ENCODE measurements at regions not wholly inside any gene's neighbourhood (a gene's known extent, or its start where the extent isn't known, plus 50 kb on each side); places are given as distances from the start of the nearest gene placed in this dataset.
A peak's percentile ranks its signal among the peaks of the same experiment; 100 is the strongest.

DNA sequence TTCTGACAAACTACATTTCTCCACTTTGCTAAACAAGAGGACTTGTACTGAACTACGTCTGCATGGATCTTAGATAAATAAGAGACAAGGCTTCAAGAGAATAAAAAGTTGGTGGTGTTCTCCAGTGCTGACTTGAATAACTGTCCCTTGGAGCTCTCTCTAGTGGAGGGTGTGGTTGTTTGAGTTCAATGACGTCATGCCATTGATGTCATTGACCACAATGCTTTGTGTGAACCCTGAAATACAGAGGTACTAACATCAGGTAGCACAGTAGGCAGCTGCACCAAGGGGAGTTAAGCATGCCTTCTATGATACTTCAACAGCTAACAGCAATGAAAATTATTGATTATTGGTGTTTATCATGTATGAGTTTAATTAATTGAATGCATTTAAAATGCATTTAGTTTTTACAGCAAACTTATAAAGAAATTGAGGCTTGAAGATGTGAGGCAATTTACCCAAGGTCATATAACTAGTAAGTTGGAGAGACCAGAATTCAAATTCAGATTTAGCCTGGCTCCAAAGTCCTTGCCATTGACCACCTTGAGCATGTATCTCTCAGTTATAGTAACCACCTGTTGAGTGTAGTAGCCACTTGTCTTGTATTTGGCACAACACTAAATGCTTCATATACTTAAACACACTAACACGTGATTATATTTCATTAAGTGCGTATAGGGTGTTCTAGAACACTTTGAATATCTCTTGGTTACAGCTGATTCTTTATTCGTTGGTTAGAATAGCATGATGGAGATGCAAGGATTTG is 126.0 kb upstream of the ANKRD28 start:
- TF ChIP-seq, protein P1, sequence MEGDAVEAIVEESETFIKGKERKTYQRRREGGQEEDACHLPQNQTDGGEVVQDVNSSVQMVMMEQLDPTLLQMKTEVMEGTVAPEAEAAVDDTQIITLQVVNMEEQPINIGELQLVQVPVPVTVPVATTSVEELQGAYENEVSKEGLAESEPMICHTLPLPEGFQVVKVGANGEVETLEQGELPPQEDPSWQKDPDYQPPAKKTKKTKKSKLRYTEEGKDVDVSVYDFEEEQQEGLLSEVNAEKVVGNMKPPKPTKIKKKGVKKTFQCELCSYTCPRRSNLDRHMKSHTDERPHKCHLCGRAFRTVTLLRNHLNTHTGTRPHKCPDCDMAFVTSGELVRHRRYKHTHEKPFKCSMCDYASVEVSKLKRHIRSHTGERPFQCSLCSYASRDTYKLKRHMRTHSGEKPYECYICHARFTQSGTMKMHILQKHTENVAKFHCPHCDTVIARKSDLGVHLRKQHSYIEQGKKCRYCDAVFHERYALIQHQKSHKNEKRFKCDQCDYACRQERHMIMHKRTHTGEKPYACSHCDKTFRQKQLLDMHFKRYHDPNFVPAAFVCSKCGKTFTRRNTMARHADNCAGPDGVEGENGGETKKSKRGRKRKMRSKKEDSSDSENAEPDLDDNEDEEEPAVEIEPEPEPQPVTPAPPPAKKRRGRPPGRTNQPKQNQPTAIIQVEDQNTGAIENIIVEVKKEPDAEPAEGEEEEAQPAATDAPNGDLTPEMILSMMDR (IDR thresholded peaks at IDR 0.05; ENCODE audit: extremely low read depth, insufficient read depth, missing control alignments): no peak
- in situ Hi-C loops (cut with MboI; ENCODE audit: low pct_unique_long_range_greater_than_20kb, low sequenced_read_pairs, unreplicated experiment): no loop called here
- peak; percentile 12 for DNase-seq (ENCODE audit: low spot score)

DNA sequence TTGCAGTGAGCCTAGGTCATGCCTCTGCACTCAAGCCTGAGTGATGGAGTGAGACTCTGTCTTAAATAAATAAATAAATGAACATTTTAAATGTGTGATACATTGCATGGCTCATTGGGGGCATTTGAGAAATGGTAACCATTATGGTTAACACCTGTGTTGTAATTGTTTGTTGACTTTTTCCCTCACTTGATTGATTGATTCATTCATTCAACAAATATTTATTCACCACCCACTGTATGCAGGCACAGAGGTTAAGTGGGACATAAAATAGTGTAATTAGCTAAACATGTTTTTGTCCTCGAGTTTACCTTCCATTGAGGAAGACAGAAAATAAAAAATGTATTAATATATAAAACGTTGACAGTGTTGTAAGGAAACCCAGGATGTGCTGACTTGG is 127.1 kb upstream of the ANKRD28 start:
- DNase-seq (ENCODE audit: low spot score): no peak
- TF ChIP-seq, protein P1 (IDR thresholded peaks at IDR 0.05; ENCODE audit: extremely low read depth, insufficient read depth, missing control alignments): no peak
- in situ Hi-C loops (cut with MboI; ENCODE audit: low pct_unique_long_range_greater_than_20kb, low sequenced_read_pairs, unreplicated experiment): no loop called here

DNA sequence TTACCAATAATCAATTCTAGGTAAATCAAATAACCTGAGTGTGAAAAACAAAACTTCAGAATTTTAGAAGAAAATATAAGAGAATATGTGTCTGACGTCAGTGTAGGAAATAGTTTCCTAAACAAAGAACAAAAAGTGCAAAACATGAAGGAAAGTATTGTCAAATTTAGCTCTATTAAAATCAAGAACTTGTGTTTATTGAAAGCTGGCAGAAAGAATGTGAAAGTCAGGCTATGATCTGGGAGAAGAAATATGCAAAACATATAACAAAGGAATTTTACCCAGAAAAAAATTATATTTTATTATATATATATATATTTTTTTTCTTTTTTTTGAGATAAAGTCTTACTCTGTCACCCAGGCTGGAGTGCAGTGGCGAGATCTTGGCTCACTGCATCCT is 129.1 kb upstream of the ANKRD28 start:
- in situ Hi-C loops (cut with MboI; ENCODE audit: low pct_unique_long_range_greater_than_20kb, low sequenced_read_pairs, unreplicated experiment): no loop called here
- TF ChIP-seq, protein P1 (IDR thresholded peaks at IDR 0.05; ENCODE audit: extremely low read depth, insufficient read depth, missing control alignments): no peak
- DNase-seq (ENCODE audit: low spot score): no peak

DNA sequence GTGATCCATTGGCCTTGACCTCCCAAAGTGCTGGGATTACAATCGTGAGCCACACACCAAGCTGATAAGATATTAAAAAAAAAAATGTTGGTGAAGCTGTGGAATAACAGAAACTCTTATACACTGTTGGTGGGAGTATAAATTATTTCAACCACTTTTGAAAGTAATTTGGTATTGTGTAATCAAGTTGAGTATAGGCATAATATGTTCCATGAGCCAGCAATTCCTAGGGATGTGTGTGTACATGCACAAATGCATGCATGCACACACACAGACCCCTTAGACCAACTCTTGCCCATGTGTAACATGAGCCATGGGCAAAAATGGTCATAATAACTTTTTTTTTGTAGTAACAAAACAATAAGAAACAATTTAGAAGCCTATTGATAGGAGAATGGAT is 130.2 kb upstream of the ANKRD28 start:
- in situ Hi-C loops (cut with MboI; ENCODE audit: low pct_unique_long_range_greater_than_20kb, low sequenced_read_pairs, unreplicated experiment): no loop called here
- no peak for DNase-seq (ENCODE audit: low spot score)
- TF ChIP-seq, protein P1 (IDR thresholded peaks at IDR 0.05; ENCODE audit: extremely low read depth, insufficient read depth, missing control alignments): no peak

DNA sequence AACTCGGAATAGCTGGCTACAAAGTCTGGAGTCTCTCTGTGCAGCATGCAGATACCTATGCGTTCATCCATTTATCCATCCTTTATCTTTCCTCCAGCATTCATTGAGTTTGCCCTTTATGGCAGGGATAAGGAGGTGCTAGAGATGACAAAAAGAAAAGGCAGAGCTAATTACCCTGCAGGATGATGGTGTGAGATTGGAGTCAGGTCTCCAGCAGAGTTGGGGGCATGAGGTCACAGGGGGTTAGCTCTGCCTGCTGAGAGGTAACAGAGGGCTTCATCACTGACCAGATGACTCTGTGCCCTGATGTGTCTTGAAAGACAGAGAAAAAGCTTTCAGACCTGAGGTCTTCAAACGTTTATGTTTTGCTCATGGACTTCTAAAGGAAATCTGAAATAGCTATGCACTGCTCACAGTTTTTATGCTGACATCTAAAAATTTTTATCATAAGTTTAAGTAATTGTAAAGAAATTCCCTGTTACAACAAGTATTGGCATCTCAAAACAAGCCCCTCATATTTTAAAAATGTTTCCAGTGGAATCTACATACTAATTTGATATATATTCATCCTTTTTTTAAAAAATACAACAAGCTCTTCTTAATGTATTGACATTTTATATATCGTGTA is 132.3 kb upstream of the ANKRD28 start:
- in situ Hi-C loops (cut with MboI; ENCODE audit: low pct_unique_long_range_greater_than_20kb, low sequenced_read_pairs, unreplicated experiment): no loop called here
- TF ChIP-seq, protein P1 (IDR thresholded peaks at IDR 0.05; ENCODE audit: extremely low read depth, insufficient read depth, missing control alignments): no peak
- no peak for DNase-seq (ENCODE audit: low spot score)

DNA sequence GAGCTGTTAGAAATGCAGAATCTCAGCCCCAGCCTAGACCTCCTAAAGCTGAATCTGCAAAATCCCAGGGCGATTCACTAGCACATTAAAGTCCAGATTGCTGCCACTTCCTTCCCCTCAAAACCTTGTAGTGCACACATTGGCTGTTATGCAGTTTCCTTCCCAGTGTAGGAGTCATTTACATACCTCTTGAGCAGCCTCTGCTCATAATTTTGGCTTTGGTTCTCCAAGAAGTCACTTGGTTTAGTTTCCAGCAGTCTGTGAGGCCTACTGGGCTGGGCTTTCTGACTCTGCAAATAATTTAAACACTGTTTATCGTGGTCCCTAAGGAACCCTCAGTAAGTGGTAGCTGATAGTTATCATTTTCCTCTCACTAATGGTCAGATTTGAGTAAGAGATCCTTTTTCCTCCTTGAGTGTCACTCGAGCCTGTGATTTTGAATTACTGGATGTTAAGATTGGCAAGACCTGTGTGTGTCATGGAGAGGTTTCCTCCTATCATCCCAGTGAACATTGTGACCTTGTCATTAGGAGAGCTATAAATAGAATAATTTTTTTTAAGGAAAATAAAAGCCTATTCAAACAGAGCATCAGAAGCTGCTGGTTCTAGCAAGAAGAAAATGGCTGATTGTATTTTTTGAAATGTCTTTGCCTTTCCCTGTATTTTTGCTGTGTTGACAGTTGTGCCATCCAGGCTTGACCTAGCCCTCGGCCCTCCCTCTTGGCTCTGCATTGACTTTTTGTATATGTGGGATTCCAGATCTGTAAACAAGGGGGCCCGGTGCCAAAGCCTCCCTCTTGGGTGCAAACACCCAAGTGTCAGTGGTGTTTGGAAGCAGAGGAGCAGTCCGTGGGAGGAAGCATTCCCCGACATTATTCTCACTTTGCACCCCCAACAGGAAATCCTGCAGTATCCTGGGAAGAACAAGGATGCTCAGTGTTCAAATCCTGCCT is 134.8 kb upstream of the ANKRD28 start:
- TF ChIP-seq, protein P1 (IDR thresholded peaks at IDR 0.05; ENCODE audit: extremely low read depth, insufficient read depth, missing control alignments): no peak
- DNase-seq (ENCODE audit: low spot score): no peak
- in situ Hi-C loops (cut with MboI; ENCODE audit: low pct_unique_long_range_greater_than_20kb, low sequenced_read_pairs, unreplicated experiment): no loop called here
